ENCODE measurements at regions not wholly inside any gene's neighbourhood (a gene's known extent, or its start where the extent isn't known, plus 50 kb on each side); places are given as distances from the start of the nearest gene placed in this dataset.

- TF ChIP-seq GATA2 (IDR thresholded peaks at IDR 0.05; ENCODE audit: low read depth, low read length), result no peak
- TF ChIP-seq GATA3 (IDR thresholded peaks at IDR 0.05; ENCODE audit: low read depth, low read length), result no peak
These were observed 268.4 kb upstream of the INTU start for GRCh38 chr4:127364397-127364796.

All from SH-SY5Y (cell line).